Sigmoid colon (tissue), 4 donors: ENCODE measurements at regions not wholly inside any gene's neighbourhood (a gene's known extent, or its start where the extent isn't known, plus 50 kb on each side); places are given as distances from the start of the nearest gene placed in this dataset.

Experiments used
- CTCF ChIP-seq, 4 experiments: fragments of 450-650 bp in 3 of 4; fragments of 200-600 bp in 1 of 4; IDR thresholded peaks; one replicate each; pipeline ENCODE4 v1.5.1; 2016 to 2019; ENCODE audit warnings: antibody characterized with exemption in 4 of 4, mild to moderate bottlenecking in 3 of 4, moderate library complexity in 2 of 4
- EP300 ChIP-seq, 4 donors: sonication (generic); formaldehyde crosslinking; IDR thresholded peaks; one replicate each; pipeline ENCODE4 v1.6.1; 2017; ENCODE audit warnings: antibody characterized with exemption in 4 of 4
- POLR2A ChIP-seq, 2 donors: fragments of 450-650 bp; IDR thresholded peaks; one replicate each; pipeline ENCODE4 v1.6.1; 2016; ENCODE audit warnings: antibody characterized with exemption in 2 of 2, mild to moderate bottlenecking in 2 of 2, moderate library complexity in 2 of 2
- POLR2AphosphoS5 ChIP-seq, 4 donors: sonication (generic); formaldehyde crosslinking; IDR thresholded peaks; one replicate each; pipeline ENCODE4 v1.6.1; 2017; ENCODE audit warnings: antibody characterized with exemption in 4 of 4

GRCh38 chr1:168408539-168408865, 127.8 kb downstream of the TBX19 start:
- TF ChIP-seq EP300 (IDR thresholded peaks at IDR 0.05) (no peak), CTCF (IDR thresholded peaks at IDR 0.05) (no peak), POLR2A (IDR thresholded peaks at IDR 0.05) (no peak), POLR2AphosphoS5 (IDR thresholded peaks at IDR 0.05) (no peak)
